Muscle layer of colon (tissue), 2 donors: ENCODE measurements at regions not wholly inside any gene's neighbourhood (a gene's known extent, or its start where the extent isn't known, plus 50 kb on each side); places are given as distances from the start of the nearest gene placed in this dataset.
"Not testable (repeated sequence)": the region's sequence is repeated elsewhere in the genome, so short reads cannot be mapped to it uniquely, and the experiment has no call there.

Experiments used
- H3K27ac ChIP-seq: one replicate; pipeline ENCODE4 v1.7.0; 2013; ENCODE audit warnings: low read depth, mild to moderate bottlenecking, low read length, moderate library complexity
- H3K27me3 ChIP-seq, 2 donors: one replicate each; pipeline ENCODE4 v1.7.0; 2013; ENCODE audit warnings: low read length in 2 of 2, mild to moderate bottlenecking in 2 of 2; ENCODE audit not compliant: insufficient read depth in 2 of 2, control insufficient read depth in 1 of 2
- H3K36me3 ChIP-seq: one replicate; pipeline ENCODE4 v1.7.0; 2013; ENCODE audit warnings: mild to moderate bottlenecking, low read length; ENCODE audit not compliant: insufficient read depth
- H3K4me1 ChIP-seq: one replicate; pipeline ENCODE4 v1.7.0; 2013; ENCODE audit warnings: mild to moderate bottlenecking, low read length; ENCODE audit not compliant: insufficient read depth
- H3K4me3 ChIP-seq, 2 donors: one replicate each; pipeline ENCODE4 v1.7.0; 2013; ENCODE audit warnings: low read length in 2 of 2, low read depth in 1 of 2, mild to moderate bottlenecking in 1 of 2, moderate library complexity in 1 of 2
- H3K9ac ChIP-seq: one replicate; pipeline ENCODE4 v1.7.0; 2013; ENCODE audit warnings: low read length
- H3K9me3 ChIP-seq: one replicate; pipeline ENCODE4 v1.7.0; 2013; ENCODE audit warnings: mild to moderate bottlenecking, low read length
- donor health status: abdominal sarcoma.
- donor health status: Adenocarcinoma of cecum.

DNA sequence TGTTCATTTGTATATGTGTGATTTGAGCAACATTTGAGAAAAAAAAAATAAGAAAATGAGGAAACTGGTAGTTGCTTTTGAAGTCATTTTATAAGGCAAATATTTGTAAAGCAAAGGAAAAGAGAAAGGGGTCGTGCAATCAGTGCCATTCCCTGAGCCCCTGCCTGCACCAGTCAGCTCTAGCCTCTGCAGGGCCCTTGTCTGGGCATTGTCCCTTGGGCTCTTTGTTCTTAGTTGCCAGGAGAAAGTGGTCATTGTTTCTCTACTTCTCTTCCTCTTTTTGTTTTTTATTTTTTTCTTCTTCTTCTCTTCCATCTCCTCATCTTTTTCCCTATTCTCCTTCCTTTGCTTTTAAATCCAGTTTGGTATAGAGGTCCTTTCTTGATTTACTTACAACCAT is 175.3 kb upstream of the CREB1 start:
- no peaks in the 10 kb centered on the region for H3K9me3 ChIP-seq
- H3K36me3 ChIP-seq, result no peaks in the 10 kb centered on the region
- no peak overlapping the region for H3K27ac ChIP-seq
- no peak overlapping the region for H3K9ac ChIP-seq
- H3K27me3 ChIP-seq, result no peaks in the 10 kb centered on the region
- no peak overlapping the region for H3K4me3 ChIP-seq
- no peaks in the 10 kb centered on the region for H3K4me1 ChIP-seq

GRCh38 chr2:207356567-207356966 is 173.2 kb upstream of the CREB1 start:
- no peaks in the 10 kb centered on the region for H3K36me3 ChIP-seq
- H3K4me1 ChIP-seq, result no peaks in the 10 kb centered on the region
- no peaks in the 10 kb centered on the region for H3K27me3 ChIP-seq
- no peak overlapping the region for H3K27ac ChIP-seq
- H3K4me3 ChIP-seq, result no peak overlapping the region
- H3K9ac ChIP-seq, result no peak overlapping the region
- H3K9me3 ChIP-seq, result no peaks in the 10 kb centered on the region

- no peaks in the 10 kb centered on the region for H3K9me3 ChIP-seq
- no peak overlapping the region for H3K9ac ChIP-seq
- H3K36me3 ChIP-seq, result no peaks in the 10 kb centered on the region
- no peaks in the 10 kb centered on the region for H3K27me3 ChIP-seq
- H3K4me3 ChIP-seq, result no peak overlapping the region
- H3K4me1 ChIP-seq, result no peaks in the 10 kb centered on the region
- no peak overlapping the region for H3K27ac ChIP-seq
Measured at GRCh38 chr2:207357216-207357615, 172.5 kb upstream of the CREB1 start.

GRCh38 chr2:207362716-207363115 is 167.0 kb upstream of the CREB1 start:
- Histone ChIP-seq H3K27me3 (no peaks in the 10 kb centered on the region), H3K9me3 (no peaks in the 10 kb centered on the region), H3K36me3 (no peaks in the 10 kb centered on the region), H3K4me1 (no peaks in the 10 kb centered on the region), H3K4me3 (no peak overlapping the region), H3K27ac (no peak overlapping the region), H3K9ac (no peak overlapping the region)

DNA sequence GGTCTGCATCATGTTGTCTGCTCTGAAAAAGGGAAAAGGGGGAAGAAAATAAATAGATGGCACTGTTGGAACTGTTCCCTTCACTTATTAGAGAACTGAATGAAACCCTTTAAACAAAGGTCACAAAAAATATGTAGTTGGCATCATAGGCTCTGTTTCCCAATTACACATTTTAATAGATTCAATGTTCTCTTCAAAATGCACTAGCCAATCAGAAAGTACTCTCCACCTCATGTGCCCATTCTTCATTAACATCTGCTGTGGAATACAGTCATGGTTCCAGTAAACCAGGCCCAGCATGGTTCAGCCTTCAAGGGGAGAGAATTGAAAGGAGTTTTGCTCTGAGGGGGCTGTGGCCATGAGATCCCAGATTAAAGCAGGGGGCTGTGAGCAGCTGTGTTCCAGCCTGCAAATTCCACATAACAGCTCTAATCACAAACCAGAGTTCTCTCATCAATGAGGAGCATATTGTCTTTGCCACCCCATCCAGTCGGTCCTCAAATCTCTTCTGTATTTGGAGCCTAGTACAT is 165.9 kb upstream of the CREB1 start:
- Histone ChIP-seq H3K9ac (no peak overlapping the region), H3K4me3 (no peak overlapping the region), H3K27ac (no peak overlapping the region), H3K36me3 (no peaks in the 10 kb centered on the region), H3K27me3 (no peaks in the 10 kb centered on the region), H3K4me1 (no peaks in the 10 kb centered on the region), H3K9me3 (no peaks in the 10 kb centered on the region)

GRCh38 chr2:207370646-207371045 is 159.1 kb upstream of the CREB1 start:
- Histone ChIP-seq H3K4me3 (no peak overlapping the region), H3K27ac (no peak overlapping the region), H3K4me1 (no peaks in the 10 kb centered on the region), H3K9ac (no peak overlapping the region), H3K36me3 (no peaks in the 10 kb centered on the region), H3K9me3 (no peaks in the 10 kb centered on the region), H3K27me3 (no peaks in the 10 kb centered on the region)

GRCh38 chr2:207371877-207372276 is 157.9 kb upstream of the CREB1 start:
- H3K27ac ChIP-seq, result no peak overlapping the region
- no peaks in the 10 kb centered on the region for H3K4me1 ChIP-seq
- H3K9ac ChIP-seq, result no peak overlapping the region
- no peaks in the 10 kb centered on the region for H3K36me3 ChIP-seq
- H3K4me3 ChIP-seq, result no peak overlapping the region
- no peaks in the 10 kb centered on the region for H3K27me3 ChIP-seq
- no peaks in the 10 kb centered on the region for H3K9me3 ChIP-seq

GRCh38 chr2:207372483-207372882 is 157.3 kb upstream of the CREB1 start:
- no peaks in the 10 kb centered on the region for H3K36me3 ChIP-seq
- H3K27ac ChIP-seq, result no peak overlapping the region
- H3K9me3 ChIP-seq, result no peaks in the 10 kb centered on the region
- H3K4me1 ChIP-seq, result no peaks in the 10 kb centered on the region
- H3K9ac ChIP-seq, result no peak overlapping the region
- H3K4me3 ChIP-seq, result no peak overlapping the region
- no peaks in the 10 kb centered on the region for H3K27me3 ChIP-seq

GRCh38 chr2:207375207-207375875 is 154.4 kb upstream of the CREB1 start:
- H3K27me3 ChIP-seq, result no peaks in the 10 kb centered on the region
- H3K4me3 ChIP-seq, result no peak overlapping the region
- no peaks in the 10 kb centered on the region for H3K36me3 ChIP-seq
- no peak overlapping the region for H3K27ac ChIP-seq
- no peaks in the 10 kb centered on the region for H3K9me3 ChIP-seq
- no peak overlapping the region for H3K9ac ChIP-seq
- no peaks in the 10 kb centered on the region for H3K4me1 ChIP-seq

DNA sequence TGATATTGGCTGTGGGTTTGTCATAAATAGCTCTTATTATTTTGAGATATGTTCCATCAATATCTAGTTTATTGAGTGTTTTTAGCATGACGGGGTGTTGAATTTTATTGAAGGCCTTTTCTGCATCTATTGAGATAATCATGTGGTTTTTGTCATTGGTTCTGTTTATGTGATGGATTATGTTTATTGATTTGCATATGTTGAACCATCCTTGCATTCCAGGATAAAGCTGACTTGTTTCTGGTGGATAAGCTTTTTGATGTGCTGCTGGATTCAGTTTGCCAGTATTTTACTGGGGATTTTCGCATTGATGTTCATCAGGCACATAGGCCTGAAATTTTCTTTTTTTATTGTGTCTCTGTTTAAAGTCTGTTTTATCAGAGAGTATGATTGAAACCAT is 151.1 kb upstream of the CREB1 start:
- not testable (repeated sequence) for H3K9ac ChIP-seq, H3K4me1 ChIP-seq, H3K27me3 ChIP-seq, H3K9me3 ChIP-seq, H3K36me3 ChIP-seq, H3K4me3 ChIP-seq, H3K27ac ChIP-seq

DNA sequence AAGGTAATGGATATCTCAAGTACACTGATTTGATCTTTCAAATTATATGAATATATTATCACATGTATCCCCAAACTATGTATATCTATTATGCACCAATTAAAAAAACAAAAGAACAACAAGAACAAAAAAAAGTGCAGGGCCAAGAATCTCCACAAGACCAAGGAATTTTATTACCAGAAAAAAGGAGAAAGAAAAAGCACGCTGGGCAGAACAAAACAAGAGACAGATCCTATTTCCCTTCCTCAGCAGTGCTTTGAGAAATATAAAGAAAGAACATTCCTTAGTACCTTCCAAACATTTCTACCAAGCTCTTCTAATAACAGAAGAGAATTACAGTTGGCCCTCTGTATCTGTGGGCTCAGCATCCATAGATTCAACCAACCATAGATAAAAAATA is 144.7 kb upstream of the CREB1 start:
- Histone ChIP-seq H3K9ac (no peak overlapping the region), H3K4me1 (no peaks in the 10 kb centered on the region), H3K9me3 (no peaks in the 10 kb centered on the region), H3K4me3 (no peak overlapping the region), H3K36me3 (no peaks in the 10 kb centered on the region), H3K27me3 (no peaks in the 10 kb centered on the region), H3K27ac (no peak overlapping the region)

DNA sequence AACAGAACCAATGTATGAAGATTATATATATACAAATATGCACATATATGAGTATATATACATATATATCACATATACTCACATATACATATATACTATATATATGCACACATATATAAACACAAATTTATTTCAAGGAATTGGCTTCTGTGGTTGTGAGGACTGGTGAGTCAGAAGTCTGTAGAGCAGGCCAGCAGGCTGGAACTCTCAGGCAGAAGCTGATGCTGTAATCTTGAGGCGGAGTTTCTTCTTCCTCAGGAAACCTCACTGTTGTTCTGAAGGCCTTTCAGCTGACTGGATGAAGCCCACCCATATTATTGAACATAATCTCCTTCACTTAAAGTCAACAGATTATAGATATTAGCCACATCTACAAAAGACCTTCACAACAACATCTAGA is 143.9 kb upstream of the CREB1 start:
- no peak overlapping the region for H3K27ac ChIP-seq
- no peaks in the 10 kb centered on the region for H3K36me3 ChIP-seq
- no peaks in the 10 kb centered on the region for H3K27me3 ChIP-seq
- no peak overlapping the region for H3K9ac ChIP-seq
- H3K9me3 ChIP-seq, result no peaks in the 10 kb centered on the region
- H3K4me1 ChIP-seq, result no peaks in the 10 kb centered on the region
- no peak overlapping the region for H3K4me3 ChIP-seq
